RWPE2 (cell line): ENCODE measurements at regions not wholly inside any gene's neighbourhood (a gene's known extent, or its start where the extent isn't known, plus 50 kb on each side); places are given as distances from the start of the nearest gene placed in this dataset.

ENCODE experiments used
- ATAC-seq: fragments of 200-7000 bp; cut with Tn5 transposase; 3 replicates; pipeline ENCODE4 v1.9.1; 2021; ENCODE audit warnings: low read depth
- DNase-seq: peaks from one replicate; pipeline ENCODE4 v3.0.0-alpha.2; 2020; ENCODE audit warnings: low spot score
- H3K27ac ChIP-seq: fragments of 450-650 bp; 2 replicates; pipeline ENCODE4 v1.5.1; 2017; ENCODE audit warnings: mild to moderate bottlenecking; ENCODE audit not compliant: poor library complexity, severe bottlenecking
- H3K27me3 ChIP-seq: fragments of 250-450 bp; sonication (Bioruptor Pico); 2 replicates; pipeline ENCODE4 v1.5.1; 2021; ENCODE audit warnings: mild to moderate bottlenecking, moderate library complexity; ENCODE audit not compliant: insufficient read depth, poor library complexity, severe bottlenecking
- H3K36me3 ChIP-seq: fragments of 250-450 bp; sonication (Bioruptor Pico); 2 replicates; pipeline ENCODE4 v1.5.1; 2020; ENCODE audit warnings: low read depth, mild to moderate bottlenecking, moderate library complexity
- H3K4me1 ChIP-seq: fragments of 250-450 bp; sonication (Bioruptor Pico); 2 replicates; pipeline ENCODE4 v1.5.1; 2021; ENCODE audit warnings: mild to moderate bottlenecking, moderate library complexity; ENCODE audit not compliant: insufficient read depth, poor library complexity, severe bottlenecking
- H3K4me3 ChIP-seq: fragments of 250-450 bp; sonication (Bioruptor Pico); 2 replicates; pipeline ENCODE4 v1.5.1; 2021; ENCODE audit warnings: mild to moderate bottlenecking, moderate library complexity; ENCODE audit not compliant: severe bottlenecking
- H3K9me3 ChIP-seq: fragments of 250-450 bp; sonication (Bioruptor Pico); 2 replicates; pipeline ENCODE4 v1.5.1; 2021; ENCODE audit warnings: mild to moderate bottlenecking, moderate library complexity; ENCODE audit not compliant: severe bottlenecking
- TF ChIP-seq, protein P1 (sequence below): fragments of 450-650 bp; IDR thresholded peaks from one replicate; pipeline ENCODE4 v1.5.1; 2017; ENCODE audit warnings: mild to moderate bottlenecking, moderate library complexity; ENCODE audit not compliant: poor library complexity, severe bottlenecking

DNA sequence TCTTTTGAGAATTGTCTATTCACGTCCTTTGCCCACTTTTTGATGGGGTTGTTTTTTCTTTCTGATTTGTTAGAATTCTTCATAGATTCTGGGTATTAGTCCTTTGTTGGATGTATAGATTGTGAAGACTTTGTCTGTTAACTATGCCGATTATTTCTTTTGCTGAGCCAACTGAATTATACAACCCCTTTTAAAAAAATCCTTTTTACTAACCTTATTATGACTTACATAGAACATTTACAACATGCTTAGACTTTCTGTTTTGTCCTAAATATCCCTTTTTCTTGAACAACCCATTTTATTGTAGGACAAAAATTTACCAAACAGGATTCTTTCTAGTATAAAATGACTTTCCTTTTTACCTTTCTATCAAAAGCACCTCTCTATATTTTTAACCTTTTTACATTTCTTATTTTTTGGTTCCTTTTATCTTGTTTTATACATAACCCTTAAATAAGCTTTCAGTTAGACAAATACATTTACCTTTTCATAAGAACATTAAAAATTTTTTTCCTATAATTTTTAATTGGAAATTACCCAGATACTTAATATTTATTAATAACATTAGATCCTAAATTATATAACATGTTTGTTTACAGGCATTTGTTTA, 70.4 kb upstream of the TTLL7 start:
- no peak for ATAC-seq
- peaks cover 15% of the 10 kb centered on the region for H3K9me3 ChIP-seq
- H3K27ac ChIP-seq: no peak overlapping the region
- no peaks in the 10 kb centered on the region for H3K27me3 ChIP-seq
- H3K4me1 ChIP-seq: no peaks in the 10 kb centered on the region
- DNase-seq: no peak
- TF ChIP-seq, protein P1, sequence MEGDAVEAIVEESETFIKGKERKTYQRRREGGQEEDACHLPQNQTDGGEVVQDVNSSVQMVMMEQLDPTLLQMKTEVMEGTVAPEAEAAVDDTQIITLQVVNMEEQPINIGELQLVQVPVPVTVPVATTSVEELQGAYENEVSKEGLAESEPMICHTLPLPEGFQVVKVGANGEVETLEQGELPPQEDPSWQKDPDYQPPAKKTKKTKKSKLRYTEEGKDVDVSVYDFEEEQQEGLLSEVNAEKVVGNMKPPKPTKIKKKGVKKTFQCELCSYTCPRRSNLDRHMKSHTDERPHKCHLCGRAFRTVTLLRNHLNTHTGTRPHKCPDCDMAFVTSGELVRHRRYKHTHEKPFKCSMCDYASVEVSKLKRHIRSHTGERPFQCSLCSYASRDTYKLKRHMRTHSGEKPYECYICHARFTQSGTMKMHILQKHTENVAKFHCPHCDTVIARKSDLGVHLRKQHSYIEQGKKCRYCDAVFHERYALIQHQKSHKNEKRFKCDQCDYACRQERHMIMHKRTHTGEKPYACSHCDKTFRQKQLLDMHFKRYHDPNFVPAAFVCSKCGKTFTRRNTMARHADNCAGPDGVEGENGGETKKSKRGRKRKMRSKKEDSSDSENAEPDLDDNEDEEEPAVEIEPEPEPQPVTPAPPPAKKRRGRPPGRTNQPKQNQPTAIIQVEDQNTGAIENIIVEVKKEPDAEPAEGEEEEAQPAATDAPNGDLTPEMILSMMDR: no peak
- no peak overlapping the region for H3K4me3 ChIP-seq
- no peaks in the 10 kb centered on the region for H3K36me3 ChIP-seq

DNA sequence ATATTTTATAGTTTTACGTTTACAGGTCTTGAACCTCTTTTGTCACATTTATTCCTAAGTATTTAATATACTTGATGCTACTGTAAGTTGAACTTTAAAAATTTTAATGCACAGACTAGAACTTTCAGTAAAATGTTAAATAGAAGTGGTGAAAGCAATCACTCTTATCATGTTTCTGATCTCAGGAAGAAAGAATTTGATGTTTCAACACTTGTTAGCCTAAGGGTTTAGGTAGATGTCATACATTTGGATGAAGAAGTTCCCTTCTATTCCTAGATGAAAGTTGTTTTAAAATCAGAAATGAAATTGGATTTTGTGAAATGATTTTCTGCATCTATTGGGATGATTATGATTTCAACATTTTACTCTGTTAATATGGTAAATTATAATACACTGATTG, 63.6 kb upstream of the TTLL7 start:
- no peak overlapping the region for H3K27ac ChIP-seq
- H3K27me3 ChIP-seq: no peaks in the 10 kb centered on the region
- H3K9me3 ChIP-seq: peaks cover 2% of the 10 kb centered on the region
- H3K4me1 ChIP-seq: peaks cover 2% of the 10 kb centered on the region
- TF ChIP-seq, protein P1: no peak
- H3K36me3 ChIP-seq: no peaks in the 10 kb centered on the region
- no peak overlapping the region for H3K4me3 ChIP-seq
- DNase-seq: no peak
- ATAC-seq: no peak

DNA sequence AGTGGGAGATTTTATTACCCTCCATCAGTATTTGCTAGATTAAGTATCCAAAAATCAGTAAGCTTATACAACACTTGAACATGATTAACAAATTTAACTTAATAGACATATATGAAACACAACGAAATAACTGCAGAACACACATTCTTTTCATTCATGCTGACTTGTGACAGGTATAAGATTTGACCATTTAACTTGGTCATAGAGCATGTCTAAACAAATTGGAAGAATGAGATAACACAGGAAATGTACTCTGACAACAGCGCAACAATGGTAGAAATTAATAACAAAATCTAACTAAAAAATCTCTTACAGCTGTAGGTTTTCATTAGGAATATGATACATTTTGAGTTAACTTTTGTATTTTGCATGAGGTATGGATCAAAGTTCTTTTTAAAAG, 62.4 kb upstream of the TTLL7 start:
- TF ChIP-seq, protein P1: no peak
- Histone ChIP-seq H3K9me3 (peaks cover 1% of the 10 kb centered on the region), H3K27ac (no peak overlapping the region), H3K27me3 (no peaks in the 10 kb centered on the region), H3K4me3 (no peak overlapping the region), H3K36me3 (no peaks in the 10 kb centered on the region), H3K4me1 (peaks cover 2% of the 10 kb centered on the region)
- no peak for ATAC-seq
- DNase-seq: no peak

DNA sequence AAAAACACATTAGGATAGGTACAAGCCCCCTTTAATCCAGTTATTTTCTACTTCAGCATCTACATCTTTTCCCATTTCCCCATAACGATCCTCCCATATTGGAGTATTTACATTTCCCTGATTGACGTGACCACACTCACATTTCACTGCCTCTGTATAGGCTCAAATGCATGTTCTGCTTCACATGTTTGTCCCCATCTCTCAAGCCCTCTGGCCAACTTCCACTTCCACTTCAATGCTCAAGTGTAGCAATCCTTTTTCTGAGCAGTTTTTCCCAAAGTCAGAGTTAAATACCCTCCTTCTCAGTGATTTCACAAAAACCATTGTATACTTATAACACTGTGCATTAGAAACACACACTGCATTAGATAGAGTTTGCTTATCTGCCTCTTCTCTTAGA, 61.8 kb upstream of the TTLL7 start:
- Histone ChIP-seq H3K9me3 (no peaks in the 10 kb centered on the region), H3K27ac (no peak overlapping the region), H3K4me1 (peaks cover 2% of the 10 kb centered on the region), H3K4me3 (no peak overlapping the region), H3K36me3 (no peaks in the 10 kb centered on the region), H3K27me3 (no peaks in the 10 kb centered on the region)
- DNase-seq (no peak), ATAC-seq (no peak)
- TF ChIP-seq, protein P1: no peak

DNA sequence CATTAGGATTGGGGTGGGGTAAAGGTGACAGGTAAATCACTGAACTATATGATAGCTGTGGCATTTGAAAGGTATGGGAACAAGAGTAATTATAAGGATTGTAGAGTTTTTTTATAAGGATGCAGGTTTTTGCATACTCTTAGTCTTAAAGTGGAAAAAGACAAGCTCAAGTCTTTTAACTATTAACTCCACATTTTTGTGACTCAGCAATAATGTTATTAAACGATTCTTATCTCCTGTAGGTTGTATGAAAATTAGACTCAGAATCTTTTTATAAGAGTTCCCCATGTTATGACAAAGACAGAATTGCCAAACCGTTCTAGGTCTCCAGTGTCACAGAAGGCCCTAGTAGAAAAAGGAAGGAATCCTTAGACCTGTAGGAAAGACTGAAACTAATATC, 49.9 kb upstream of the TTLL7 start:
- H3K4me3 ChIP-seq: no peak overlapping the region
- no peak overlapping the region for H3K27ac ChIP-seq
- ATAC-seq: no peak
- H3K27me3 ChIP-seq: no peaks in the 10 kb centered on the region
- H3K4me1 ChIP-seq: no peaks in the 10 kb centered on the region
- no peaks in the 10 kb centered on the region for H3K36me3 ChIP-seq
- TF ChIP-seq, protein P1: no peak
- H3K9me3 ChIP-seq: no peaks in the 10 kb centered on the region
- no peak for DNase-seq
